ENCODE measurements at regions not wholly inside any gene's neighbourhood (a gene's known extent, or its start where the extent isn't known, plus 50 kb on each side); places are given as distances from the start of the nearest gene placed in this dataset.
"Not testable (repeated sequence)": the region's sequence is repeated elsewhere in the genome, so short reads cannot be mapped to it uniquely, and the experiment has no call there.

DNA sequence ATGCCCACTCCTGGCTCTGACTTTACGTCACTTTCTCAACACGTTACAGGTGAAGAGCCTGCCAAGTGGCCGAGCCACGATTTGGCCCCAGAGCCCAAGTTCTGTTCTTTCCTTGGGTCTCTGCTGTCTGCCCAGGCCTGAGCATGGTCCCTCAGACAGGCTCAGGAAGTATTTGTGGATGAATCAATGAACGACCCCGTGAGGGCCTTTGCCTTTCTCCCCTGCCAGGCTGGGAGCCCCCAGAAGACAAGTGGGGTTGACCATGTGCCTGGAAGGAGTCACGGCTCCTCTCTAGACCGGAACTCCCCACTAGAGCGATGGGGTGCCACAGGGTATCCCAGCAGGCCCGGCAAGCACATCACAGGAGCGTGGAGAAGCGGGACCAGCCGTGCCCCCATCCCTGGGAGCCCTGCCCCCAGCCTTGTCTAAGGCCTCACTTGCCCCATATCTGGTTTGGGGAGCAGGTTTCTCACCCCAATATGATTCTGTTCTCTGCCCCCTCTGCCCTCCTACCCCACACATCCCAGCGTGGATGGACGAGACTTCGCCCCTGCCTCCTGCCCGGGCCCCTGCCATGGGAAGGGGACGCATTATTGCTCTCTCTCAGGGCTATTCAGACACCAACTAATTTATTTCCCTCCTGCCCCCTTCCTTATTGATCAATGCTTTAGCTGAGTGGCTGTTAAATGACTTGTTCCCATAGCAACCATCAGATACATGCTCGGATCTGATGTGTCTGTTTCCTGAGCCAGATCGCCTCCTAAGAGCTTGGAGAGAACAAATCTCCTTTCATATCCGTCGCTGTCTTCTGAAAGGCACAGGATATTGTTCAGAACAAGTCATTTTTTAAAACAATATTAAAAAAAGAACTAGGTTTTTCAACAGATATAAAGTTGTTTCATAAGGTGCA, 69.0 kb downstream of the DIO3 start:
- Mint-ChIP-seq H3K27ac (no peak overlapping the region), H3K9me3 (no peaks in the 10 kb centered on the region), H3K36me3 (ENCODE audit: low read depth) (no peaks in the 10 kb centered on the region), H3K4me1 (ENCODE audit: low read depth) (no peaks in the 10 kb centered on the region), H3K4me3 (no peak overlapping the region), H3K27me3 (peaks cover 18% of the 10 kb centered on the region)
- intact Hi-C loops (cut with micrococcal nuclease), result no loop called here

DNA sequence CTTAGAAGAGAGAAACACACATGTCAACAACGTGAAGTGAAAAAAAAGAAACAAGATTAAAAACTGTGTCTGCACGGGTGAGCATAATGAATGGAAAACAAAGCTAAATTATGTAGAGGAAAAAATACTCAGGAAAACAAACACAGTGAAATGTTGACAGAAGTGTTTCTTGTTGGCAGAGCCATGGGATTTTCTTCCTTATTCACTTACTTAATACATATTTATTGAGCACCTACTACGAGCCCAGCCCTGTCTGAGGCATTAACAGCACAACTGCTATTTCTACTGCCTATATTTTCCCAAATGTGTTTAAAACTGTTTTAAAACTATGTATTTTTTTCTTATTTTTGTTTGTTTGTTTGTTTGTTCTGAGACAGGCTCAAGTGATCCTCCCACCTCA, 69.9 kb downstream of the DIO3 start:
- Mint-ChIP-seq H3K27me3 (peaks cover 16% of the 10 kb centered on the region), H3K9me3 (no peaks in the 10 kb centered on the region), H3K27ac (no peak overlapping the region), H3K4me3 (no peak overlapping the region), H3K4me1 (ENCODE audit: low read depth) (no peaks in the 10 kb centered on the region), H3K36me3 (ENCODE audit: low read depth) (no peaks in the 10 kb centered on the region)
- intact Hi-C loops (cut with micrococcal nuclease), result no loop called here

DNA sequence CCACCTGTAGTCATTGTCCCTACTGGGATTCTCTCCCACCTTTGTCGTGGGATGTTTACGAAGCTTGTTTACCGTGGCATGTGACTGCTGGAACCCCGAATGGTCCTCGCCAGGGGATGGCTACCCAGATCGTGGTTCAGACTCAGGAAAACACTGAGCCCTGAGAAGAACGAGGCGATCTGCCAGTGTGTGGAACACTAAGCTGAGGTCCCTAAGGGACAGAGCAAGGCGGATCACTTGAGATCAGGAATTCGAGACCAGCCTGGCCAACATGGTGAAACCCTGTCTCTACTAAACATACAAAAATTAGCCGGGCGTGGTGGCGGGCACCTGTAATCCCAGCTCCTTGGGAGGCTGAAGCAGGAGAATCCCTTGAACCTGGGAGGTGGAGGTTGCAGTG, 70.7 kb downstream of the DIO3 start:
- H3K4me3 Mint-ChIP-seq; H3K9me3 Mint-ChIP-seq; H3K36me3 Mint-ChIP-seq (ENCODE audit: low read depth); H3K27ac Mint-ChIP-seq; intact Hi-C loops (cut with micrococcal nuclease); H3K4me1 Mint-ChIP-seq (ENCODE audit: low read depth): not testable (repeated sequence)
- peaks cover 16% of the 10 kb centered on the region for H3K27me3 Mint-ChIP-seq

DNA sequence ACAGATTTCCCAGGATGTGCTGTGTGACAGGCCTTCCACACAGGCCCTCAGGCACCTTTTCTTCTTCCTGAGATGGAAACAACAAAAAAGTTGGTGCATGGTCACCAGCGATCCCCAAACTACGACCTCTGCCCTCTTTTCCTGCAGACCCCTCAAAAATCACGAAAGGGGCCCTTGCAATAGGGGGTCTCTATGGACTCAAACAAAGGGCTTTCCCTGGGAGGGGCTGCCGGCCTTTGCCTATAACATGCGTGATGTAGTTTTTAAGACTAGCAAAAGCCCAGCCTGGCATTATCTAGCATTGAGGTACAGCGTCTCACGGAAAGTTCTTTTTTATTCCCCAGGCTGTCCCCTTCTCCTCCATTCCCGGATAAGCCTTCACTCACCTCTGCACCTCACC, 71.2 kb downstream of the DIO3 start:
- Mint-ChIP-seq H3K9me3 (no peaks in the 10 kb centered on the region), H3K36me3 (ENCODE audit: low read depth) (no peaks in the 10 kb centered on the region), H3K27ac (no peak overlapping the region), H3K4me1 (ENCODE audit: low read depth) (no peaks in the 10 kb centered on the region), H3K27me3 (peaks cover 15% of the 10 kb centered on the region), H3K4me3 (no peak overlapping the region)
- intact Hi-C loops (cut with micrococcal nuclease), result no loop called here

DNA sequence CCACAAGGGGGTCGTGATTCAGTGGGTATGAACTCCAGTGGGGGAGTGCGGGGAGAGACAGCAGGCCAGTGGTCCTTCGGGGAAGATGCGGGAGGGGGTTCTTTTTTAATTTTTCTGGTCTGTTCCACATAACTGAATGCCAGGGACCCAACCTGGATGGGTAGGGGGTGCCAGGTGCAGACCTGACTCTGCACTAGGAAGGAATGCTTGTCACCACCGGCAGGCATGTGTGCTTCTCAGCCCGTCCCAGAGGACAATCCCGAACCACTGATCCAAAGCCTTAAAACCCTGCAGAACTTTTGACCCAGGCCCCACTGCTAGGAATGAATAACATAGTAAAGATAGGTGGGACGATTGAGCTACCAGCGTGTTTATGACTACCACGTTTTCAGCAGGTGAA, 72.0 kb downstream of the DIO3 start:
- H3K27ac Mint-ChIP-seq, result no peak overlapping the region
- intact Hi-C loops (cut with micrococcal nuclease), result no loop called here
- no peaks in the 10 kb centered on the region for H3K9me3 Mint-ChIP-seq

DNA sequence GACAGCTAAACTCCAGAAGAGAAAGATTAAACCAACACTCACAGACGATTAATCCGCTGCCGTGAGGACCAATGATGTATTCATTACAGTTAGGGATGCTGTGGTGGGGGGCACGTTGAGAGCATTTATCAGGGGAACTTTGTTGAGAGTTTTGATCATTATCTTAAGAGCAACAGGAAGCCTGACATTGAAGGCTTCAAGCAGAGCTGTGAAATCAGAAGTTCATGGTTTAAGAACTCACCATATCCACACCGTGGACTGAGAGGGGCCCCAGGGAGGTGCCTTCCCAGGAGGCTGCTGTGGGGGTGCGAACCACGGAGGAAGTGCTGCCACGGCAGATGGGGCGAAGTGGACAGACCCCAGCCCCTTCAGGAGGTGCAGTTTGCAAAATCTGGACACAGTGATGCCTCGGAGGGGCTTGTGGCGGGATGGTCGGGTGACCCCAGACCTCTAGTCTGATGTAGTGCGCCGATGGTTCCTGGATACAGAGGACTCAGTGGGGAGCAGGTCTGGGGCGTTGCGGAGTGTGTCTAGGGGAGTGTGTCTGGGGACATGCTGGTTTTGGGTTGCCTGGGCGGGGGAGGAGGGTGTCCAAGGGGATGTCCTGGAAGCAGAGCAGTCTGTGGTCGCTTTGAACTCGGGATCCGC, 73.0 kb downstream of the DIO3 start:
- intact Hi-C loops (cut with micrococcal nuclease), result no loop called here
- Mint-ChIP-seq H3K4me3 (no peak overlapping the region), H3K27me3 (peaks cover 7% of the 10 kb centered on the region), H3K27ac (no peak overlapping the region), H3K9me3 (no peaks in the 10 kb centered on the region), H3K4me1 (ENCODE audit: low read depth) (no peaks in the 10 kb centered on the region), H3K36me3 (ENCODE audit: low read depth) (no peaks in the 10 kb centered on the region)

More for the DNA sequence above, 72.0 kb downstream of the DIO3 start:
- Mint-ChIP-seq H3K4me1 (ENCODE audit: low read depth) (no peaks in the 10 kb centered on the region), H3K36me3 (ENCODE audit: low read depth) (no peaks in the 10 kb centered on the region), H3K27me3 (peaks cover 9% of the 10 kb centered on the region), H3K4me3 (no peak overlapping the region)

DNA sequence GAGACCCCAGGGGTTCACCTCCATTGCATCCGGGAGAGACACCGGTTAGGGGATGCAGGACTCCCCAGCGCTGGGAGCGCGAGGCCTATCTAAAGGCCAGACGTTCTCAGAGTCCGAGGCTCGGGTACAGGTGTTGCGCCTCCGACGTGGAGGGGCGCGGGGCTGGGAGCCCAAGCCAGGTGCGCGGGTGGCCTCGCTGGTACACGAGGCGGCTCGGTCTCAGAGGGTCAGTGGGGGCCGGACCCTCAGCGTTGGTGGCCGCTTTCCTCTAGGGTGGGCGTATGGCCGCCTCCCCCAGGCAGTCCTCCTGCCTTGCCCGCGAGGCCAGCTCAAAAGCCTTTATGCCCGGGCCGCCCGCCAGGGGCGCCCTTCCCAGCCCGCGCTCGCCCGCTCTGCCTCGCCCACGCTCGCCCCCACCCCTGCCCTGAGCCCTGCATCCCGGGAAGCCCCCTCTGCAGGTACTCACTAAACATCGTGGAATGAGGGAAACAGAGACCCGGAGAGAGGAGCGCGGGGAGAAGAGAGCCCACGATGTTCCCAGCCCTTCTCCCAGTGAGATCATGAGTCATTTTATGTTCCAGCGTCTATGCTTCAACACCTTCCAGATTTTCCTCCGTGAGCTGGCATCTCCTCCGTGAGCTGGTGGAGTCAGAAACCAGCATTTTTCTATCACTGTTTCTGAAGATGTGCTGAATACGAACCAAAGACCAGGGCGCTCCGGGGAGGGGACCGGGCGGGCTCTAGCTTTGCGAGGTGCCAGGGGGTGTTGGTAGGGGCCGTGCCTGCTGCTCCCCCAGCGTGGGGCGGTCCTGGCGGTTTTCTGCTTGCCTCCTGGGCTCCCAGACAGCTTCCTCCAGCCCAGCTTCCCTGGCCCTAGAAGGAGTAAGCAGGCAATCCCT, 73.8 kb downstream of the DIO3 start:
- intact Hi-C loops (cut with micrococcal nuclease), result no loop called here
- no peaks in the 10 kb centered on the region for H3K4me1 Mint-ChIP-seq (ENCODE audit: low read depth)
- H3K9me3 Mint-ChIP-seq, result no peaks in the 10 kb centered on the region
- peaks cover 7% of the 10 kb centered on the region for H3K27me3 Mint-ChIP-seq
- H3K36me3 Mint-ChIP-seq (ENCODE audit: low read depth), result no peaks in the 10 kb centered on the region
- H3K27ac Mint-ChIP-seq, result no peak overlapping the region
- H3K4me3 Mint-ChIP-seq, result no peak overlapping the region

DNA sequence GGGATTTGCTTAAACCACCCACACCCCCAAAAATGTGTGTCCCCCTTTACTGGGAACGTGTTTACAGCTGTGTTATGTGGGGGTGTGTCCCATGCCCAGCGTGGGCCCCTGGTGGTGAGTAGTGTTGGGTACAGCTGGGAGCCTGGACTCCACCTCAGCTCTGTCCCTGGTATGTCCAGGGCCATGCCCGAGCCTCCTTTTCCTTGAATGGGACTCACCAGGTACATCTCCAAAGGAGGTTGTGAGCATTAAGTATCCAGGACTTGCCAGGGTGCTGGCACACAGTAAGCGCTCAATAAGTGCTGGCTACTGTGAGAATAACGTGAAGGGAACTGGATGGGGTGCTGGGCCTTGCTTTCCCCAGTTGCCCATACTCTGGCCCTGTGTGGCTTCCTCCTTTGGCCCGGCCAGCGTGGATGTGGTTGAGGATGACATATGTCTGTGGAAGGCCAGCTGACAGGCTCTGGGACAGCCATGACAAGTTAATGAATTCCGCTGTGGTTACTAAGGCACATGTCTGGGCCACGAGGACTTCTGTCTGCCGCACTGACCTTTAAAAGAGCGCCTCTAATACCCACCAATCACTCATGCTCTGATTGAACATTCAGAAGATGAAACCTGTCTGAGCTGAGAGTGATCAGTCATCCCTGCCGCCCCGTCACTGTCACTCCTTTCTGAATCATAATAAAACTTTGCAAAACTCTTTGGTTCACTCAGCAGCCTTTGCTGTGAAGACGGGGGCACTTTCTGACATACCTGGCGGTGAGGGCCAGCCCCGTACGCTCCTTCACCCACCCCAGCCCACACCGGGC, 74.7 kb downstream of the DIO3 start:
- H3K4me3 Mint-ChIP-seq, result no peak overlapping the region
- H3K27me3 Mint-ChIP-seq, result peaks cover 7% of the 10 kb centered on the region
- intact Hi-C loops (cut with micrococcal nuclease), result no loop called here
- no peaks in the 10 kb centered on the region for H3K9me3 Mint-ChIP-seq
- no peak overlapping the region for H3K27ac Mint-ChIP-seq
- H3K36me3 Mint-ChIP-seq (ENCODE audit: low read depth), result no peaks in the 10 kb centered on the region
- no peaks in the 10 kb centered on the region for H3K4me1 Mint-ChIP-seq (ENCODE audit: low read depth)

DNA sequence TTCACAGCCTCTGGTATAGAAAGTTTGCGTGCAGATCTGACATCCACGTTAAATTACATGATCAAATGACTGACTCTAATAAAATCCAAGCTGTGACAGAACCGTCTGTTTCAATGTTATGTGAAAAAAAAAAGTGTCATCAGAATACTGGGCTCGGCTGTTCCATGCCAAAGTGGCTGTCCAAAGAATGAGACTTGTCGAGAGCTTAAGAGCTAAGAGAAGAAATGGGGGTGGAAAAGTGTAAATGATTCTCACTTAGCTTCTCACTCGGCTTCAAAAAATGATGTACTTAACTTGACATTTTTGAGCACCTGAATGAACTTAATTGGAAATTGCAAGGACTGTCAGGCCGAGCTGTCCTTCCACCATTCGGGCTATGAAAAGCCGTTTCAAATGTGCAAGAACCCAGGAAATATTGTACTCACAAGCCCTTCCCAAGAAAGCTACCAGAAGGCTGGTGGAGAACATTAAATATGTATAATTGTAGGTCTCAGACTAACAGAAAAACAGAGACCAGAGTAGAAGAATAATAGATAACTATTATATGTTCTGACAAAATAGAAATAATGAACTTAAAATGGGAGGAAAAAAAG, 78.0 kb downstream of the DIO3 start:
- intact Hi-C loops (cut with micrococcal nuclease), result no loop called here
- H3K27me3 Mint-ChIP-seq, result peaks cover 4% of the 10 kb centered on the region
- H3K27ac Mint-ChIP-seq, result no peak overlapping the region
- no peaks in the 10 kb centered on the region for H3K4me1 Mint-ChIP-seq (ENCODE audit: low read depth)
- H3K9me3 Mint-ChIP-seq, result peaks cover 7% of the 10 kb centered on the region
- no peak overlapping the region for H3K4me3 Mint-ChIP-seq
- H3K36me3 Mint-ChIP-seq (ENCODE audit: low read depth), result no peaks in the 10 kb centered on the region

DNA sequence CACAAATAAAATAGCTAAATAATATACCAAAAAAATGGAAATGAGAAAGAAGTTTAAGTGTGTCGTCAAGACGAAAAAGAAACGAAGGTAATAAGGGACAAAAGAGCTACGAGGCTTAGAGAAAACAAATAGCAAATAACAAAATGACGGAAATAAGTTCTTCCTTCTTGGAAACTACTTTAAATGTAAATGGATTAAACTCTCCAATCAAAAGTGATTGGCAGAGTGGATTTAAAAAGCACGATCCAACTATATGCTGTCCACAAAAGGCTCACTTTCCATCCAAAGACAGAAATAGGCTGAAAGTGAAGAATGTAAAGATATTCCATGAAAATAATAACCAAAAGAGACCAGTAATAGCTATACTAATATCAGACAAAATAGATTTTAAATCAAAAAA, 82.4 kb downstream of the DIO3 start:
- H3K27ac Mint-ChIP-seq, result no peak overlapping the region
- intact Hi-C loops (cut with micrococcal nuclease), result no loop called here
- peaks cover 7% of the 10 kb centered on the region for H3K27me3 Mint-ChIP-seq
- no peak overlapping the region for H3K4me3 Mint-ChIP-seq
- H3K9me3 Mint-ChIP-seq, result peaks cover 7% of the 10 kb centered on the region
- no peaks in the 10 kb centered on the region for H3K36me3 Mint-ChIP-seq (ENCODE audit: low read depth)
- no peaks in the 10 kb centered on the region for H3K4me1 Mint-ChIP-seq (ENCODE audit: low read depth)

DNA sequence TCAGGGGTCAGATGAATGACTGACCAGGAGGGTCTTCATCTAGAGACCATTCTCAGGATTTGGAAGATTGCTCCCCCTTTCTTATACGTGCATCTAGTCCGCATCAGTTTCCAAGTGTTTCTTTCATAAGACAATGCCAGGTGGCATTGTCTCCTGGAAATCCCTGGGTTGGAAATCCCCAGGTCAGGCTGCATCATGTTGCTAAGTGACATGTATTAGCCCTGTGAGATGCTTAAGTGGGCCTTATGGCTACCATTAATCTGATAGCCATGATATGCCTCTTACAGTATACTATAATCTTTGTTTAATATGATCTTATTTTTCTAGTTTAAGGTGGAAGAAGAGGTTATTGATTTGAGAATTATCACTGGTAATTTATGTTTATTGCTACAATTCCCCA, 92.8 kb downstream of the DIO3 start:
- H3K4me3 Mint-ChIP-seq, result no peak overlapping the region
- H3K27ac Mint-ChIP-seq, result no peak overlapping the region
- H3K9me3 Mint-ChIP-seq, result peaks cover 13% of the 10 kb centered on the region
- no peaks in the 10 kb centered on the region for H3K36me3 Mint-ChIP-seq (ENCODE audit: low read depth)
- no peaks in the 10 kb centered on the region for H3K4me1 Mint-ChIP-seq (ENCODE audit: low read depth)
- H3K27me3 Mint-ChIP-seq, result peaks cover 34% of the 10 kb centered on the region
- intact Hi-C loops (cut with micrococcal nuclease), result no loop called here

DNA sequence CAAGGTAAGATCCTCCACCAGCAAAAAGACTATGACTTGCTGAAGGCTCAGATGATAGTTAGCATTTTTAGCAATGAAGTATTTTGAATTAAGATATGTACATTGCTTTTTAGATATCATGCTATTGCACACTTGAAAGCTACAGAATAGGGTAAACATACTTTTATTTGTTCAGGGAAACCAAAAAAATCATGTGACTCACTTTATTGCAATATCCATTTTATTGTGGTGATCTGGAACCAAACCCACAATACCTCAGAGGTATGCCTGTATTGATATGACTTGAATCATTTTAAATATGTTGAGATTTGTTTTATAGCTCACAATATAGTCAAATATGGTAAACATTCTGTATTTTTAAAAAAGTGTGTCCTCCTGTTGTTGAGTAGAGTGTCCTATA, 96.1 kb downstream of the DIO3 start:
- no peak overlapping the region for H3K27ac Mint-ChIP-seq
- H3K4me3 Mint-ChIP-seq, result no peak overlapping the region
- H3K9me3 Mint-ChIP-seq, result no peaks in the 10 kb centered on the region
- intact Hi-C loops (cut with micrococcal nuclease), result no loop called here
- no peaks in the 10 kb centered on the region for H3K4me1 Mint-ChIP-seq (ENCODE audit: low read depth)
- H3K36me3 Mint-ChIP-seq (ENCODE audit: low read depth), result no peaks in the 10 kb centered on the region
- peaks cover 32% of the 10 kb centered on the region for H3K27me3 Mint-ChIP-seq

DNA sequence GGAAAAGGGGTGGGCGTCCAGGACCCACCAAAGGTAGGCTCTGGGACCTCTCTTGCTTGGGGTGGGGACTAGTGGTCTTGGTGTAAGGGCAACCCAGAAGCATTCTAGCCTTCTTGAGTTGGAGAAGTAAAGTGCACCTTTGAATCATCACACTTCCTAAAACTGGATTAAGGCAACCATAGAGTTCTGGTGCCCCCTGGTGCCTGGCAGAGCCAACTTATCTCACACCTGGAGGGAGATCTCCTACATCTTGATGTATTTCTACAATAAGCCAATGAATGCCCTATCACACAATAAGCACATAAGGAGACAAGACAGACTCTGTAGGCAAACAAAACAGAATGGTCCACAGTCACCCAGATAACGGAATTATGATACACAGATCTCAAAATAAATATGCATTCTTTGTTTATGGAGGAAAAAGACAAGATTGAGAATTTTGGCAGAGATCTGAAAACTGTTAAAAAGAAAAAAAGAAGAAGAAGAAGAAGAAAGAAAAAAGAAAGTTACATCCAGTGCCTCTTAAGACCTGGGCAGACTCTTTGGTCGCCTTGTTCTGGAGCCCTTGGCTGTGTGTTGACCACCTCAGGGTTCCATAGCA, 95.9 kb upstream of the PPP2R5C start:
- Mint-ChIP-seq H3K27me3 (peaks cover 20% of the 10 kb centered on the region), H3K9me3 (peaks cover 19% of the 10 kb centered on the region), H3K4me3 (no peak overlapping the region), H3K4me1 (ENCODE audit: low read depth) (no peaks in the 10 kb centered on the region), H3K36me3 (ENCODE audit: low read depth) (no peaks in the 10 kb centered on the region), H3K27ac (no peak overlapping the region)
- intact Hi-C loops (cut with micrococcal nuclease), result no loop called here

Data from dendritic cell treated with granulocyte-macrophage colony-stimulating factor and Interleukin-4, amounts not matched to agents 40 ng/mL and 50 ng/mL, for 4 days (primary cell).